SK-N-SH (cell line): ENCODE measurements at regions not wholly inside any gene's neighbourhood (a gene's known extent, or its start where the extent isn't known, plus 50 kb on each side); places are given as distances from the start of the nearest gene placed in this dataset.

Experiments used
- CTCF ChIA-PET: fragments of 300-600, 350-600 bp; formaldehyde crosslinking; extraction: SDS; loops from one replicate; lab custom pipeline; 2021; lab: Yijun Ruan, JAX
- POLR2A ChIA-PET: fragments of 350-600 bp; sonication (Branson Sonifier 250); formaldehyde crosslinking; extraction: SDS; loops from one replicate; lab custom pipeline; 2020; ENCODE audit warnings: antibody characterized with exemption, inconsistent platforms; lab: Yijun Ruan, JAX
- DNase-seq: peaks from one replicate; pipeline ENCODE4 v3.0.0; 2012
- H2AFZ ChIP-seq: fragments of 200-600 bp; sonication (generic); 2 replicates; pipeline ENCODE4 v1.8.1; 2016; ENCODE audit warnings: antibody characterized with exemption, mild to moderate bottlenecking, low read depth
- H3F3A ChIP-seq: fragments of 200-600 bp; sonication (generic); replicated peaks from 2 replicates; pipeline ENCODE3; 2016; ENCODE audit warnings: antibody characterized with exemption, mild to moderate bottlenecking; ENCODE audit not compliant: insufficient read depth
- H3K27ac ChIP-seq, 2 experiments: fragments of 200-500 bp in 1 of 2; fragments of 200-600 bp in 1 of 2; sonication (Bioruptor generic) in 1 of 2; sonication (generic), shearing (Covaris generic) in 1 of 2; 2 replicates each; pipeline versions ENCODE4 v1.5.1 to v1.6.1; 2014 to 2016; ENCODE audit warnings: low read depth in 2 of 2, inconsistent platforms in 1 of 2, low read length in 1 of 2, mild to moderate bottlenecking in 1 of 2, mixed read lengths in 1 of 2
- H3K27me3 ChIP-seq: fragments of 200-600 bp; sonication (generic), shearing (Covaris generic); 2 replicates; pipeline ENCODE4 v1.6.1; 2016; ENCODE audit warnings: mixed run types; ENCODE audit not compliant: insufficient read depth
- H3K36me3 ChIP-seq, 2 experiments: fragments of 200-500 bp in 1 of 2; fragments of 200-600 bp in 1 of 2; sonication (Bioruptor generic) in 1 of 2; sonication (generic) in 1 of 2; replicated peaks in 1 of 2; 2 replicates each; pipeline versions ENCODE3 to v1.5.1; 2014 to 2016; ENCODE audit warnings: low read length in 1 of 2, mild to moderate bottlenecking in 1 of 2; ENCODE audit not compliant: insufficient read depth in 2 of 2, control insufficient read depth in 1 of 2
- H3K4me1 ChIP-seq, 2 experiments: fragments of 200-500 bp in 1 of 2; fragments of 200-600 bp in 1 of 2; sonication (Bioruptor generic) in 1 of 2; sonication (generic), shearing (Covaris generic) in 1 of 2; 2 replicates each; pipeline versions ENCODE4 v1.5.1 to v1.6.1; 2014 to 2016; ENCODE audit warnings: low read depth in 1 of 2, low read length in 1 of 2, mixed run types in 1 of 2; ENCODE audit not compliant: insufficient read depth in 2 of 2, control insufficient read depth in 1 of 2
- H3K4me2 ChIP-seq: fragments of 200-600 bp; sonication (generic), shearing (Covaris generic); 2 replicates; pipeline ENCODE4 v1.6.1; 2017; ENCODE audit warnings: mixed run types
- H3K4me3 ChIP-seq, 2 experiments: fragments of 200-500 bp in 1 of 2; fragments of 200-600 bp in 1 of 2; sonication (Bioruptor generic) in 1 of 2; sonication (generic), shearing (Covaris generic) in 1 of 2; 2 replicates each; pipeline versions ENCODE4 v1.5.1 to v1.8.1; 2014 to 2016; ENCODE audit warnings: low read depth in 2 of 2, inconsistent platforms in 1 of 2, low read length in 1 of 2, mild to moderate bottlenecking in 1 of 2, mixed read lengths in 1 of 2, moderate library complexity in 1 of 2
- H3K79me2 ChIP-seq: fragments of 200-600 bp; sonication (generic); 2 replicates; pipeline ENCODE4 v1.8.1; 2017; ENCODE audit warnings: mild to moderate bottlenecking; ENCODE audit not compliant: insufficient read depth
- H3K9ac ChIP-seq: fragments of 200-600 bp; sonication (generic); 2 replicates; pipeline ENCODE4 v1.6.1; 2017; ENCODE audit warnings: mixed run types
- H3K9me2 ChIP-seq: fragments of 200-600 bp; sonication (generic); 2 replicates; pipeline ENCODE4 v1.6.1; 2017; ENCODE audit warnings: mixed run types
- H3K9me3 ChIP-seq: fragments of 200-600 bp; sonication (generic); 2 replicates; pipeline ENCODE4 v1.6.1; 2017; ENCODE audit warnings: mixed run types, mild to moderate bottlenecking, moderate library complexity
- H4K20me1 ChIP-seq: fragments of 200-600 bp; sonication (generic); 2 replicates; pipeline ENCODE4 v1.6.1; 2017; ENCODE audit warnings: mild to moderate bottlenecking, mixed run types; ENCODE audit not compliant: insufficient read depth
- CHD2 ChIP-seq: fragments of 150-350 bp; IDR thresholded peaks from 2 replicates; pipeline ENCODE4 v1.6.1; 2018; ENCODE audit warnings: low read length; ENCODE audit not compliant: partially characterized antibody
- MAX ChIP-seq: IDR thresholded peaks from 2 replicates; pipeline ENCODE4 v1.4.0; 2012; ENCODE audit warnings: low read depth
- MEF2A ChIP-seq: IDR thresholded peaks from 2 replicates; pipeline ENCODE4 v1.4.0; 2012; ENCODE audit warnings: low read depth, borderline replicate concordance
- NRF1 ChIP-seq: IDR thresholded peaks from 2 replicates; pipeline ENCODE4 v1.6.1; 2012; ENCODE audit warnings: low read depth, mild to moderate bottlenecking, low read length
- PBX3 ChIP-seq: IDR thresholded peaks from 2 replicates; pipeline ENCODE4; 2012
- POLR2AphosphoS5 ChIP-seq: IDR thresholded peaks from 2 replicates; pipeline ENCODE4 v1.6.1; 2012; ENCODE audit warnings: low read depth, low read length
- RCOR1 ChIP-seq: fragments of 150-350 bp; IDR thresholded peaks from 2 replicates; pipeline ENCODE4 v1.6.1; 2017; ENCODE audit warnings: antibody characterized with exemption, low read length
- RXRA ChIP-seq: IDR thresholded peaks from 2 replicates; pipeline ENCODE4 v1.4.0; 2012; ENCODE audit warnings: low read depth, mild to moderate bottlenecking, borderline replicate concordance
- SIN3A ChIP-seq: IDR thresholded peaks from 2 replicates; pipeline ENCODE4 v1.6.1; 2012; ENCODE audit warnings: low read depth, mild to moderate bottlenecking, low read length, moderate library complexity, borderline replicate concordance
- TAF1 ChIP-seq: IDR thresholded peaks from 2 replicates; pipeline ENCODE4 v1.6.1; 2012; ENCODE audit warnings: low read depth, mild to moderate bottlenecking, low read length, moderate library complexity, borderline replicate concordance
- TEAD4 ChIP-seq: IDR thresholded peaks from 2 replicates; pipeline ENCODE4 v1.4.0; 2012; ENCODE audit warnings: mild to moderate bottlenecking, borderline replicate concordance; ENCODE audit not compliant: insufficient read depth
- YY1 ChIP-seq: IDR thresholded peaks from 2 replicates; pipeline ENCODE4 v1.4.0; 2012; ENCODE audit warnings: low read depth, mild to moderate bottlenecking
- WGBS: methylation state at CpG from one replicate; pipeline ENCODE4 v1.1.6; 2017; ENCODE audit warnings: low lambda C conversion rate; 5-methylcytosine and 5-hydroxymethylcytosine counted together
- TF ChIP-seq, protein P1 (sequence below): IDR thresholded peaks from 2 replicates; pipeline ENCODE4 v1.4.0; 2012; ENCODE audit warnings: low read depth, borderline replicate concordance
- TF ChIP-seq, protein P2 (sequence below): IDR thresholded peaks from 2 replicates; pipeline ENCODE4 v1.6.1; 2012; ENCODE audit warnings: mild to moderate bottlenecking, low read depth, low read length, moderate library complexity
- TF ChIP-seq, protein P3 (sequence below): fragments of 200-600 bp; sonication (generic); IDR thresholded peaks from 2 replicates; pipeline ENCODE4 v1.6.1; 2017; ENCODE audit warnings: antibody characterized with exemption, mild to moderate bottlenecking, moderate library complexity

- peaks cover 20% of the 10 kb centered on the region for H3F3A ChIP-seq
- H3K4me1 ChIP-seq = peaks cover 16 to 31% of the 10 kb centered on the region in 2 experiments
- H2AFZ ChIP-seq = peak overlapping the region; percentile 38; the same call in 1 of the 2 replicates
- peak overlapping the region; percentile 67 to 86 for H3K27ac ChIP-seq
- H3K27me3 ChIP-seq = no peaks in the 10 kb centered on the region
- H3K9me2 ChIP-seq = no peaks in the 10 kb centered on the region
- no peaks in the 10 kb centered on the region; the same call in 1 of the 2 replicates for H3K79me2 ChIP-seq
- TF ChIP-seq, protein P1, sequence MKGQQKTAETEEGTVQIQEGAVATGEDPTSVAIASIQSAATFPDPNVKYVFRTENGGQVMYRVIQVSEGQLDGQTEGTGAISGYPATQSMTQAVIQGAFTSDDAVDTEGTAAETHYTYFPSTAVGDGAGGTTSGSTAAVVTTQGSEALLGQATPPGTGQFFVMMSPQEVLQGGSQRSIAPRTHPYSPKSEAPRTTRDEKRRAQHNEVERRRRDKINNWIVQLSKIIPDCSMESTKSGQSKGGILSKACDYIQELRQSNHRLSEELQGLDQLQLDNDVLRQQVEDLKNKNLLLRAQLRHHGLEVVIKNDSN = no peak
- peak; percentile 5; the same call in 1 of the 2 replicates for TF ChIP-seq PBX3
- no peaks in the 10 kb centered on the region for H4K20me1 ChIP-seq
- H3K36me3 ChIP-seq = no peaks in the 10 kb centered on the region
- WGBS = 76% methylated on average over 14 of the region's 14 CpGs
- 0 out of 2 replicates have a peak, but pooled peaks cover 6% of the 10 kb centered on the region for H3K9me3 ChIP-seq
- ChIA-PET CTCF (interaction anchor here (1.1 to 1.8 kb wide), 3 partner anchors 10 to 561 kb away, joined by 4 to 5 read pairs (median 5); no protein-coding TSS in a partner anchor), POLR2A (no interaction called here)
- DNase-seq = peak; percentile 35
- H3K4me2 ChIP-seq = peak overlapping the region; percentile 26
- no peak overlapping the region; a peak in 1 of 4 replicates for H3K4me3 ChIP-seq
- peak overlapping the region; percentile 17; the same call in 1 of the 2 replicates for H3K9ac ChIP-seq
These were observed 301.7 kb downstream of the NDFIP2 start for GRCh38 chr13:79782541-79783205.

DNA sequence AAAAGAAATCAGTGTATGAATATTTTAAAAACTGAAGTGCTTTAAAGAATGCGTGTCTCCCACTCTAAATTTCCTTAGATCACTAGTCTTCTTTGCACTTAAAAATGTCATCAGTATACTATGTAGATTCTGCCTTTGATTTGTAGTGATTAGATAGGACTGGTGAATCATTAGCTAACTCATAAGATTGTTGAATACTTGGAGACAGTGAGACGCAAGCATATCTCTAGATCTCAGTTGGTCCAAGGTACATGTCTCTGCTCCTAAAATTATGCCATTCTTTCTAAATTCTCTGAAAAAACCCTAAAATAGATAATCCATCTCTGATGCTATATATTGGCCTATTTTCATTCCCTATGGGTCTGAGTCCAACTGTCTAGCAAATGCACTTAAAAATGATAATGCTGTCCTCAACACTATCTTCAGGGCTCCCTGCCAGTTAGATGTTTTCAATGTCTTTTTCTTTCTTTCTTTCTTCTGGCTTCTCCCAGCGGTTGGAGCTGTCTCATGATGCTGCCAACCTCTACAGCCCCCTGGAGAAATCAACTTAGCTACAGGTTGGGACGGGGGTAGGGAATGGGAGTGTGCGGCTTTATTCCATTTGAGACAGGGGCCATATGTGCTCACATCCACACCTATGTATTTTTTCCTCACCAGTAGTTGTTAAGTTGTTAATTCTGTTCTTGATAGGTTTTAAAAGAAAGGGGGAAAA, 301.0 kb downstream of the NDFIP2 start:
- ChIA-PET POLR2A (no interaction called here), CTCF (interaction anchor here (1.2 to 1.8 kb wide), 2 partner anchors 241 to 561 kb away, joined by 4 to 5 read pairs; no protein-coding TSS in a partner anchor)
- Histone ChIP-seq H4K20me1 (no peaks in the 10 kb centered on the region), H3K36me3 (no peaks in the 10 kb centered on the region), H3K4me2 (peak overlapping the region; percentile 26), H3K9me3 (no peaks in the 10 kb centered on the region), H3K79me2 (no peaks in the 10 kb centered on the region; the same call in 1 of the 2 replicates), H2AFZ (peak overlapping the region; percentile 38; the same call in 1 of the 2 replicates), H3K4me1 (peaks cover 16 to 31% of the 10 kb centered on the region in 2 experiments), H3K4me3 (no peak overlapping the region; a peak in 1 of 4 replicates), H3K27ac (peak overlapping the region; percentile 67 to 86), H3K9ac (no peak overlapping the region), H3K27me3 (no peaks in the 10 kb centered on the region), H3F3A (peaks cover 20% of the 10 kb centered on the region), H3K9me2 (no peaks in the 10 kb centered on the region)
- no peak for DNase-seq
- WGBS = 47% methylated on average over 5 of the region's 5 CpGs
- TF ChIP-seq, protein P2, sequence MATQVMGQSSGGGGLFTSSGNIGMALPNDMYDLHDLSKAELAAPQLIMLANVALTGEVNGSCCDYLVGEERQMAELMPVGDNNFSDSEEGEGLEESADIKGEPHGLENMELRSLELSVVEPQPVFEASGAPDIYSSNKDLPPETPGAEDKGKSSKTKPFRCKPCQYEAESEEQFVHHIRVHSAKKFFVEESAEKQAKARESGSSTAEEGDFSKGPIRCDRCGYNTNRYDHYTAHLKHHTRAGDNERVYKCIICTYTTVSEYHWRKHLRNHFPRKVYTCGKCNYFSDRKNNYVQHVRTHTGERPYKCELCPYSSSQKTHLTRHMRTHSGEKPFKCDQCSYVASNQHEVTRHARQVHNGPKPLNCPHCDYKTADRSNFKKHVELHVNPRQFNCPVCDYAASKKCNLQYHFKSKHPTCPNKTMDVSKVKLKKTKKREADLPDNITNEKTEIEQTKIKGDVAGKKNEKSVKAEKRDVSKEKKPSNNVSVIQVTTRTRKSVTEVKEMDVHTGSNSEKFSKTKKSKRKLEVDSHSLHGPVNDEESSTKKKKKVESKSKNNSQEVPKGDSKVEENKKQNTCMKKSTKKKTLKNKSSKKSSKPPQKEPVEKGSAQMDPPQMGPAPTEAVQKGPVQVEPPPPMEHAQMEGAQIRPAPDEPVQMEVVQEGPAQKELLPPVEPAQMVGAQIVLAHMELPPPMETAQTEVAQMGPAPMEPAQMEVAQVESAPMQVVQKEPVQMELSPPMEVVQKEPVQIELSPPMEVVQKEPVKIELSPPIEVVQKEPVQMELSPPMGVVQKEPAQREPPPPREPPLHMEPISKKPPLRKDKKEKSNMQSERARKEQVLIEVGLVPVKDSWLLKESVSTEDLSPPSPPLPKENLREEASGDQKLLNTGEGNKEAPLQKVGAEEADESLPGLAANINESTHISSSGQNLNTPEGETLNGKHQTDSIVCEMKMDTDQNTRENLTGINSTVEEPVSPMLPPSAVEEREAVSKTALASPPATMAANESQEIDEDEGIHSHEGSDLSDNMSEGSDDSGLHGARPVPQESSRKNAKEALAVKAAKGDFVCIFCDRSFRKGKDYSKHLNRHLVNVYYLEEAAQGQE = no peak
- TF ChIP-seq, protein P3, sequence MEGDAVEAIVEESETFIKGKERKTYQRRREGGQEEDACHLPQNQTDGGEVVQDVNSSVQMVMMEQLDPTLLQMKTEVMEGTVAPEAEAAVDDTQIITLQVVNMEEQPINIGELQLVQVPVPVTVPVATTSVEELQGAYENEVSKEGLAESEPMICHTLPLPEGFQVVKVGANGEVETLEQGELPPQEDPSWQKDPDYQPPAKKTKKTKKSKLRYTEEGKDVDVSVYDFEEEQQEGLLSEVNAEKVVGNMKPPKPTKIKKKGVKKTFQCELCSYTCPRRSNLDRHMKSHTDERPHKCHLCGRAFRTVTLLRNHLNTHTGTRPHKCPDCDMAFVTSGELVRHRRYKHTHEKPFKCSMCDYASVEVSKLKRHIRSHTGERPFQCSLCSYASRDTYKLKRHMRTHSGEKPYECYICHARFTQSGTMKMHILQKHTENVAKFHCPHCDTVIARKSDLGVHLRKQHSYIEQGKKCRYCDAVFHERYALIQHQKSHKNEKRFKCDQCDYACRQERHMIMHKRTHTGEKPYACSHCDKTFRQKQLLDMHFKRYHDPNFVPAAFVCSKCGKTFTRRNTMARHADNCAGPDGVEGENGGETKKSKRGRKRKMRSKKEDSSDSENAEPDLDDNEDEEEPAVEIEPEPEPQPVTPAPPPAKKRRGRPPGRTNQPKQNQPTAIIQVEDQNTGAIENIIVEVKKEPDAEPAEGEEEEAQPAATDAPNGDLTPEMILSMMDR = no peak
- TF ChIP-seq NRF1 = no peak
- no peak for TF ChIP-seq CHD2
- peak; percentile 75; the same call in 1 of the 2 replicates for TF ChIP-seq RXRA
- TF ChIP-seq, protein P1 = no peak
- no peak for TF ChIP-seq SIN3A
- no peak for TF ChIP-seq TAF1
- peak; percentile 72; the same call in 1 of the 2 replicates for TF ChIP-seq MEF2A
- peak; percentile 93 for TF ChIP-seq TEAD4
- TF ChIP-seq POLR2AphosphoS5 = peak; percentile 66; the same call in 1 of the 2 replicates
- TF ChIP-seq RCOR1 = no peak
- no peak for TF ChIP-seq YY1
- 0 out of 2 replicates have a peak, but pooled peaks have one; percentile 26 for TF ChIP-seq MAX
